ENCODE measurements at regions not wholly inside any gene's neighbourhood (a gene's known extent, or its start where the extent isn't known, plus 50 kb on each side); places are given as distances from the start of the nearest gene placed in this dataset.

DNA sequence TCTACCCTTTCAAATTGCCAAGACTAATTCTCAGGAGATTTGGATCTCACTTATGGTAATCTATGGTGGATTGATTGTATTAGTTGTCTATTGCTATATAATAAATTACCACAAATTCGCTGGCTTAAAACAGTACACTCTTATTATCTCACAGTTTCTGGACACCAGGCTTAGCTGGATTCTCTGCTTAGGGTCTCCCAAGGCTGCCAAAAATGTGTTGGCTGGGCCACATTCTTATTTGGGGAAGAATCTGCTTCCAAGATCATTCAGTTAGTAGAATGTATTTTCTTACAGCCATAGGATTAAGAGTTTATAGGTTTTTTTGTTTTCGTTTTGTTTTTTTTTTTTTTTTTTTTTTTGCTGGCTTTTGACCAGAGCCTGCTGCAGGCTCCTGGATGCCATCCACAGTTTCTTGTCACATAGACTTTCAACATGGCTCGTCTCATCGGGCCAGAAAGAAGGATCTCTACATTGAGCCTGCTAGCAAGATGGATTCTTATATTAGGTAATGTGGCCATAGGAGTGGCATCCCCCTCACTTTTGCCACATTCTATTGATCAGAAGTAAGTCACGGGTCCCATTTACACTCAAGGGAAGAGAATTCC is 415.3 kb downstream of the KIF2B start:
- ChIA-PET RAD21 (ENCODE audit: unreplicated experiment) (no interaction called here), CTCF (no interaction called here), SMC1A (ENCODE audit: uncharacterized antibody, unreplicated experiment) (no interaction called here), POLR2A (no interaction called here)
- Histone ChIP-seq H3K9me3 (replicated peaks; ENCODE audit: control insufficient read depth, insufficient read depth, low read length) (no peaks in the 10 kb centered on the region), H3K4me1 (ENCODE audit: control insufficient read depth, insufficient read depth, low read length) (no peaks in the 10 kb centered on the region), H3K9ac (ENCODE audit: control insufficient read depth, insufficient read depth, low read length) (no peak overlapping the region), H3K4me2 (ENCODE audit: control insufficient read depth, insufficient read depth) (no peak overlapping the region), H2AFZ (ENCODE audit: control insufficient read depth, low read depth, low read length) (no peak overlapping the region), H3K27me3 (replicated peaks in 1 of 2; ENCODE audit: control insufficient read depth in 2 of 2, insufficient read depth in 2 of 2, low read length in 1 of 2) (no peaks in the 10 kb centered on the region), H4K20me1 (ENCODE audit: control insufficient read depth, insufficient read depth) (no peaks in the 10 kb centered on the region), H3K79me2 (ENCODE audit: control insufficient read depth, insufficient read depth, low read length) (no peaks in the 10 kb centered on the region), H3K27ac (ENCODE audit: control insufficient read depth, insufficient read depth) (no peak overlapping the region), H3K4me3 (no peak overlapping the region), H3K36me3 (ENCODE audit: control insufficient read depth in 2 of 2, insufficient read depth in 2 of 2, low read length in 1 of 2) (no peaks in the 10 kb centered on the region)
- TF ChIP-seq, protein P1, sequence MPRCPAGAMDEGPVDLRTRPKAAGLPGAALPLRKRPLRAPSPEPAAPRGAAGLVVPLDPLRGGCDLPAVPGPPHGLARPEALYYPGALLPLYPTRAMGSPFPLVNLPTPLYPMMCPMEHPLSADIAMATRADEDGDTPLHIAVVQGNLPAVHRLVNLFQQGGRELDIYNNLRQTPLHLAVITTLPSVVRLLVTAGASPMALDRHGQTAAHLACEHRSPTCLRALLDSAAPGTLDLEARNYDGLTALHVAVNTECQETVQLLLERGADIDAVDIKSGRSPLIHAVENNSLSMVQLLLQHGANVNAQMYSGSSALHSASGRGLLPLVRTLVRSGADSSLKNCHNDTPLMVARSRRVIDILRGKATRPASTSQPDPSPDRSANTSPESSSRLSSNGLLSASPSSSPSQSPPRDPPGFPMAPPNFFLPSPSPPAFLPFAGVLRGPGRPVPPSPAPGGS (IDR thresholded peaks at IDR 0.05; ENCODE audit: borderline replicate concordance, insufficient read depth, low read depth, low read length, poor library complexity, severe bottlenecking), result no peak
- ATAC-seq (no peak), FAIRE-seq (no peak), DNase-seq (ENCODE audit: low read depth, low spot score) (no peak)
- intact Hi-C loops (cut with micrococcal nuclease; ENCODE audit: unreplicated experiment) (no loop called here), in situ Hi-C loops (cut with MboI) (no loop called here)
- WGBS (ENCODE audit: insufficient coverage, insufficient replicate concordance, low lambda C conversion rate, missing lambda C conversion rate), result 22% methylated on average over 4 of the region's 5 CpGs
- no TSS peak for BruUV-seq (replicated peaks)

DNA sequence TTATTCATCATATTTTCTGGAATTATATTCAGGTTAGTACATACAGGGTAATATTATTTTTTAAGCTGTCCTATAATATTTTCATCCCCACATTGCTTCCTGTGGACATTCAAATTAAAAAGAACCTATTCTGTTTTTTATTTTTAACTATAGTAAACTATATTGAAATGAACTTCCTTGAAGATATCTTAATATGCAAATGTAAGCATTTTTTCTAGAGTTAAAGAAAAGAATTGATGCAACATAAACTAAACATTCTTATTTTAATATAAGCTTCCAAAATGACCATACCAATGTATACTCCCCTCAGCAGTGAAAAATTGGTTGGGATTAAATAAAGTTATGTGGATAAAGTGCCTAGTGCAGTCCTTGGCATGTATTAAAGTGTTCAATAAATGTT is 416.6 kb downstream of the KIF2B start:
- Histone ChIP-seq H3K4me2 (ENCODE audit: control insufficient read depth, insufficient read depth) (no peak overlapping the region), H3K79me2 (ENCODE audit: control insufficient read depth, insufficient read depth, low read length) (no peaks in the 10 kb centered on the region), H3K4me3 (no peak overlapping the region), H2AFZ (ENCODE audit: control insufficient read depth, low read depth, low read length) (no peak overlapping the region), H3K27me3 (replicated peaks in 1 of 2; ENCODE audit: control insufficient read depth in 2 of 2, insufficient read depth in 2 of 2, low read length in 1 of 2) (no peaks in the 10 kb centered on the region), H3K9me3 (replicated peaks; ENCODE audit: control insufficient read depth, insufficient read depth, low read length) (no peaks in the 10 kb centered on the region), H3K4me1 (ENCODE audit: control insufficient read depth, insufficient read depth, low read length) (no peaks in the 10 kb centered on the region), H4K20me1 (ENCODE audit: control insufficient read depth, insufficient read depth) (no peaks in the 10 kb centered on the region), H3K27ac (ENCODE audit: control insufficient read depth, insufficient read depth) (no peak overlapping the region), H3K9ac (ENCODE audit: control insufficient read depth, insufficient read depth, low read length) (no peak overlapping the region), H3K36me3 (ENCODE audit: control insufficient read depth in 2 of 2, insufficient read depth in 2 of 2, low read length in 1 of 2) (no peaks in the 10 kb centered on the region)
- in situ Hi-C loops (cut with MboI) (no loop called here), intact Hi-C loops (cut with micrococcal nuclease; ENCODE audit: unreplicated experiment) (no loop called here)
- no peak for DNase-seq (ENCODE audit: low read depth, low spot score)
- ChIA-PET SMC1A (ENCODE audit: uncharacterized antibody, unreplicated experiment) (no interaction called here), RAD21 (ENCODE audit: unreplicated experiment) (no interaction called here), CTCF (no interaction called here), POLR2A (no interaction called here)
- no peak for FAIRE-seq
- no peak for ATAC-seq
- no TSS peak for BruUV-seq (replicated peaks)
- no peak for TF ChIP-seq ZNF384 (IDR thresholded peaks at IDR 0.05; ENCODE audit: borderline replicate concordance, low read depth, low read length)
- TF ChIP-seq, protein P2, sequence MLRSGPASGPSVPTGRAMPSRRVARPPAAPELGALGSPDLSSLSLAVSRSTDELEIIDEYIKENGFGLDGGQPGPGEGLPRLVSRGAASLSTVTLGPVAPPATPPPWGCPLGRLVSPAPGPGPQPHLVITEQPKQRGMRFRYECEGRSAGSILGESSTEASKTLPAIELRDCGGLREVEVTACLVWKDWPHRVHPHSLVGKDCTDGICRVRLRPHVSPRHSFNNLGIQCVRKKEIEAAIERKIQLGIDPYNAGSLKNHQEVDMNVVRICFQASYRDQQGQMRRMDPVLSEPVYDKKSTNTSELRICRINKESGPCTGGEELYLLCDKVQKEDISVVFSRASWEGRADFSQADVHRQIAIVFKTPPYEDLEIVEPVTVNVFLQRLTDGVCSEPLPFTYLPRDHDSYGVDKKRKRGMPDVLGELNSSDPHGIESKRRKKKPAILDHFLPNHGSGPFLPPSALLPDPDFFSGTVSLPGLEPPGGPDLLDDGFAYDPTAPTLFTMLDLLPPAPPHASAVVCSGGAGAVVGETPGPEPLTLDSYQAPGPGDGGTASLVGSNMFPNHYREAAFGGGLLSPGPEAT (IDR thresholded peaks at IDR 0.05; ENCODE audit: low read depth), result no peak
- TF ChIP-seq, protein P3, sequence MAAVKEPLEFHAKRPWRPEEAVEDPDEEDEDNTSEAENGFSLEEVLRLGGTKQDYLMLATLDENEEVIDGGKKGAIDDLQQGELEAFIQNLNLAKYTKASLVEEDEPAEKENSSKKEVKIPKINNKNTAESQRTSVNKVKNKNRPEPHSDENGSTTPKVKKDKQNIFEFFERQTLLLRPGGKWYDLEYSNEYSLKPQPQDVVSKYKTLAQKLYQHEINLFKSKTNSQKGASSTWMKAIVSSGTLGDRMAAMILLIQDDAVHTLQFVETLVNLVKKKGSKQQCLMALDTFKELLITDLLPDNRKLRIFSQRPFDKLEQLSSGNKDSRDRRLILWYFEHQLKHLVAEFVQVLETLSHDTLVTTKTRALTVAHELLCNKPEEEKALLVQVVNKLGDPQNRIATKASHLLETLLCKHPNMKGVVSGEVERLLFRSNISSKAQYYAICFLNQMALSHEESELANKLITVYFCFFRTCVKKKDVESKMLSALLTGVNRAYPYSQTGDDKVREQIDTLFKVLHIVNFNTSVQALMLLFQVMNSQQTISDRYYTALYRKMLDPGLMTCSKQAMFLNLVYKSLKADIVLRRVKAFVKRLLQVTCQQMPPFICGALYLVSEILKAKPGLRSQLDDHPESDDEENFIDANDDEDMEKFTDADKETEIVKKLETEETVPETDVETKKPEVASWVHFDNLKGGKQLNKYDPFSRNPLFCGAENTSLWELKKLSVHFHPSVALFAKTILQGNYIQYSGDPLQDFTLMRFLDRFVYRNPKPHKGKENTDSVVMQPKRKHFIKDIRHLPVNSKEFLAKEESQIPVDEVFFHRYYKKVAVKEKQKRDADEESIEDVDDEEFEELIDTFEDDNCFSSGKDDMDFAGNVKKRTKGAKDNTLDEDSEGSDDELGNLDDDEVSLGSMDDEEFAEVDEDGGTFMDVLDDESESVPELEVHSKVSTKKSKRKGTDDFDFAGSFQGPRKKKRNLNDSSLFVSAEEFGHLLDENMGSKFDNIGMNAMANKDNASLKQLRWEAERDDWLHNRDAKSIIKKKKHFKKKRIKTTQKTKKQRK (IDR thresholded peaks at IDR 0.05; ENCODE audit: low read depth, low read length), result no peak
- TF ChIP-seq MYB (IDR thresholded peaks at IDR 0.05; ENCODE audit: borderline replicate concordance, low read depth, low read length), result no peak
- no peak for TF ChIP-seq CBX3 (IDR thresholded peaks at IDR 0.05; ENCODE audit: borderline replicate concordance, low read depth)
- TF ChIP-seq, protein P4, sequence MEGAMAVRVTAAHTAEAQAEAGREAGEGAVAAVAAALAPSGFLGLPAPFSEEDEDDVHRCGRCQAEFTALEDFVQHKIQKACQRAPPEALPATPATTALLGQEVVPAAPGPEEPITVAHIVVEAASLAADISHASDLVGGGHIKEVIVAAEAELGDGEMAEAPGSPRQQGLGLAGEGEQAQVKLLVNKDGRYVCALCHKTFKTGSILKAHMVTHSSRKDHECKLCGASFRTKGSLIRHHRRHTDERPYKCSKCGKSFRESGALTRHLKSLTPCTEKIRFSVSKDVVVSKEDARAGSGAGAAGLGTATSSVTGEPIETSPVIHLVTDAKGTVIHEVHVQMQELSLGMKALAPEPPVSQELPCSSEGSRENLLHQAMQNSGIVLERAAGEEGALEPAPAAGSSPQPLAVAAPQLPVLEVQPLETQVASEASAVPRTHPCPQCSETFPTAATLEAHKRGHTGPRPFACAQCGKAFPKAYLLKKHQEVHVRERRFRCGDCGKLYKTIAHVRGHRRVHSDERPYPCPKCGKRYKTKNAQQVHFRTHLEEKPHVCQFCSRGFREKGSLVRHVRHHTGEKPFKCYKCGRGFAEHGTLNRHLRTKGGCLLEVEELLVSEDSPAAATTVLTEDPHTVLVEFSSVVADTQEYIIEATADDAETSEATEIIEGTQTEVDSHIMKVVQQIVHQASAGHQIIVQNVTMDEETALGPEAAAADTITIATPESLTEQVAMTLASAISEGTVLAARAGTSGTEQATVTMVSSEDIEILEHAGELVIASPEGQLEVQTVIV (IDR thresholded peaks at IDR 0.05; ENCODE audit: borderline replicate concordance, partially characterized antibody), result no peak
- TF ChIP-seq BCL11A (IDR thresholded peaks at IDR 0.05; ENCODE audit: low read depth, low read length), result no peak

Measured in GM12878 (cell line).